HepG2 (cell line): ENCODE measurements at regions not wholly inside any gene's neighbourhood (a gene's known extent, or its start where the extent isn't known, plus 50 kb on each side); places are given as distances from the start of the nearest gene placed in this dataset.

Source experiments
- AHDC1 ChIP-seq: sonication (generic); formaldehyde crosslinking; IDR thresholded peaks from 2 replicates; pipeline ENCODE4 v1.5.1; 2020; ENCODE audit warnings: mild to moderate bottlenecking, missing genetic modification reagents, borderline replicate concordance
- CEBPZ ChIP-seq: IDR thresholded peaks from 2 replicates; pipeline ENCODE4 v1.6.1; 2012; ENCODE audit warnings: low read length, improper control_type of control experiment
- MAFK ChIP-seq, 2 experiments: IDR thresholded peaks in 1 of 2; conservative IDR thresholded peaks in 1 of 2; 2 replicates each; pipeline ENCODE4 v1.6.1; 2011; ENCODE audit warnings: improper control_type of control experiment in 2 of 2, low read length in 2 of 2
- RBFOX2 ChIP-seq: fragments of 200-400 bp; formaldehyde crosslinking; IDR thresholded peaks from 2 replicates; pipeline ENCODE4 v1.6.1; 2017; ENCODE audit warnings: low read depth, mild to moderate bottlenecking, low read length
- ZBTB3 ChIP-seq: sonication (generic); formaldehyde crosslinking; IDR thresholded peaks from 2 replicates; pipeline ENCODE4 v1.4.0; 2020; ENCODE audit warnings: low read depth, mild to moderate bottlenecking, moderate library complexity, missing genetic modification reagents, borderline replicate concordance
- ZFP41 ChIP-seq: sonication (generic); formaldehyde crosslinking; IDR thresholded peaks from 2 replicates; pipeline ENCODE4 v1.4.0; 2020; ENCODE audit warnings: mild to moderate bottlenecking, missing genetic modification reagents, borderline replicate concordance
- ZNF207 ChIP-seq: fragments of 450-650 bp; IDR thresholded peaks from 2 replicates; pipeline ENCODE4 v1.6.1; 2016; ENCODE audit warnings: antibody characterized with exemption, borderline replicate concordance
- ZNF678 ChIP-seq: sonication (generic); formaldehyde crosslinking; IDR thresholded peaks from 2 replicates; pipeline ENCODE4 v1.4.0; 2020; ENCODE audit warnings: mild to moderate bottlenecking, missing genetic modification reagents
- TF ChIP-seq, protein P1 (sequence below): sonication (generic); formaldehyde crosslinking; IDR thresholded peaks from 2 replicates; pipeline ENCODE4 v1.4.0; 2020; ENCODE audit warnings: missing genetic modification reagents, mild to moderate bottlenecking, borderline replicate concordance
- TF ChIP-seq, protein P2 (sequence below): sonication (generic); formaldehyde crosslinking; IDR thresholded peaks from 2 replicates; pipeline ENCODE4 v1.4.0; 2020; ENCODE audit warnings: missing genetic modification reagents
- TF ChIP-seq, protein P3 (sequence below): sonication (generic); formaldehyde crosslinking; IDR thresholded peaks from 2 replicates; pipeline ENCODE4 v1.8.0; 2022; ENCODE audit warnings: missing genetic modification reagents, mild to moderate bottlenecking, moderate library complexity, borderline replicate concordance

- TF ChIP-seq MAFK (conservative IDR thresholded peaks at IDR 0.05 in 1 of 2, IDR thresholded peaks at IDR 0.05 in 1 of 2; ENCODE audit: low read length in 2 of 2) (no peak), ZFP41 (no peak), ZNF207 (no peak), AHDC1 (CRISPR knock-in tag) (no peak), ZBTB3 (CRISPR knock-in tag) (no peak), ZNF678 (CRISPR knock-in tag) (no peak), CEBPZ (no peak), RBFOX2 (no peak)
- TF ChIP-seq, protein P1, sequence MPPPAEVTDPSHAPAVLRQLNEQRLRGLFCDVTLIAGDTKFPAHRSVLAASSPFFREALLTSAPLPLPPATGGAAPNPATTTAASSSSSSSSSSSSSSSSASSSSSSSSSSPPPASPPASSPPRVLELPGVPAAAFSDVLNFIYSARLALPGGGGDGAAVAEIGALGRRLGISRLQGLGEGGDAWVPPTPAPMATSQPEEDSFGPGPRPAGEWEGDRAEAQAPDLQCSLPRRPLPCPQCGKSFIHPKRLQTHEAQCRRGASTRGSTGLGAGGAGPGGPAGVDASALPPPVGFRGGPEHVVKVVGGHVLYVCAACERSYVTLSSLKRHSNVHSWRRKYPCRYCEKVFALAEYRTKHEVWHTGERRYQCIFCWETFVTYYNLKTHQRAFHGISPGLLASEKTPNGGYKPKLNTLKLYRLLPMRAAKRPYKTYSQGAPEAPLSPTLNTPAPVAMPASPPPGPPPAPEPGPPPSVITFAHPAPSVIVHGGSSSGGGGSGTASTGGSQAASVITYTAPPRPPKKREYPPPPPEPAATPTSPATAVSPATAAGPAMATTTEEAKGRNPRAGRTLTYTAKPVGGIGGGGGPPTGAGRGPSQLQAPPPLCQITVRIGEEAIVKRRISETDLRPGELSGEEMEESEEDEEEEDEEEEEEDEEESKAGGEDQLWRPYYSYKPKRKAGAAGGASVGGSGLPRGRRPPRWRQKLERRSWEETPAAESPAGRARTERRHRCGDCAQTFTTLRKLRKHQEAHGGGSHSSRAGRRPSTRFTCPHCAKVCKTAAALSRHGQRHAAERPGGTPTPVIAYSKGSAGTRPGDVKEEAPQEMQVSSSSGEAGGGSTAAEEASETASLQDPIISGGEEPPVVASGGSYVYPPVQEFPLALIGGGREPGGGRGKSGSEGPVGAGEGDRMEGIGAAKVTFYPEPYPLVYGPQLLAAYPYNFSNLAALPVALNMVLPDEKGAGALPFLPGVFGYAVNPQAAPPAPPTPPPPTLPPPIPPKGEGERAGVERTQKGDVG (CRISPR knock-in tag) = no peak
- TF ChIP-seq, protein P2, sequence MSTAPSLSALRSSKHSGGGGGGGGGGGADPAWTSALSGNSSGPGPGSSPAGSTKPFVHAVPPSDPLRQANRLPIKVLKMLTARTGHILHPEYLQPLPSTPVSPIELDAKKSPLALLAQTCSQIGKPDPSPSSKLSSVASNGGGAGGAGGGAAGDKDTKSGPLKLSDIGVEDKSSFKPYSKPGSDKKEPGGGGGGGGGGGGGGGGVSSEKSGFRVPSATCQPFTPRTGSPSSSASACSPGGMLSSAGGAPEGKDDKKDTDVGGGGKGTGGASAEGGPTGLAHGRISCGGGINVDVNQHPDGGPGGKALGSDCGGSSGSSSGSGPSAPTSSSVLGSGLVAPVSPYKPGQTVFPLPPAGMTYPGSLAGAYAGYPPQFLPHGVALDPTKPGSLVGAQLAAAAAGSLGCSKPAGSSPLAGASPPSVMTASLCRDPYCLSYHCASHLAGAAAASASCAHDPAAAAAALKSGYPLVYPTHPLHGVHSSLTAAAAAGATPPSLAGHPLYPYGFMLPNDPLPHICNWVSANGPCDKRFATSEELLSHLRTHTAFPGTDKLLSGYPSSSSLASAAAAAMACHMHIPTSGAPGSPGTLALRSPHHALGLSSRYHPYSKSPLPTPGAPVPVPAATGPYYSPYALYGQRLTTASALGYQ (CRISPR knock-in tag) = no peak
- TF ChIP-seq, protein P3, sequence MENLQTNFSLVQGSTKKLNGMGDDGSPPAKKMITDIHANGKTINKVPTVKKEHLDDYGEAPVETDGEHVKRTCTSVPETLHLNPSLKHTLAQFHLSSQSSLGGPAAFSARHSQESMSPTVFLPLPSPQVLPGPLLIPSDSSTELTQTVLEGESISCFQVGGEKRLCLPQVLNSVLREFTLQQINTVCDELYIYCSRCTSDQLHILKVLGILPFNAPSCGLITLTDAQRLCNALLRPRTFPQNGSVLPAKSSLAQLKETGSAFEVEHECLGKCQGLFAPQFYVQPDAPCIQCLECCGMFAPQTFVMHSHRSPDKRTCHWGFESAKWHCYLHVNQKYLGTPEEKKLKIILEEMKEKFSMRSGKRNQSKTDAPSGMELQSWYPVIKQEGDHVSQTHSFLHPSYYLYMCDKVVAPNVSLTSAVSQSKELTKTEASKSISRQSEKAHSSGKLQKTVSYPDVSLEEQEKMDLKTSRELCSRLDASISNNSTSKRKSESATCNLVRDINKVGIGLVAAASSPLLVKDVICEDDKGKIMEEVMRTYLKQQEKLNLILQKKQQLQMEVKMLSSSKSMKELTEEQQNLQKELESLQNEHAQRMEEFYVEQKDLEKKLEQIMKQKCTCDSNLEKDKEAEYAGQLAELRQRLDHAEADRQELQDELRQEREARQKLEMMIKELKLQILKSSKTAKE = no peak
Measured at GRCh38 chr2:74738586-74738985, 84.5 kb downstream of the SEMA4F start.
